Panc1 (cell line): ENCODE measurements at regions not wholly inside any gene's neighbourhood (a gene's known extent, or its start where the extent isn't known, plus 50 kb on each side); places are given as distances from the start of the nearest gene placed in this dataset.
"Not testable (repeated sequence)": the region's sequence is repeated elsewhere in the genome, so short reads cannot be mapped to it uniquely, and the experiment has no call there.

ENCODE experiments used
- CTCF ChIP-seq: fragments of 450-650 bp; IDR thresholded peaks from 2 replicates; pipeline ENCODE4 v1.5.1; 2017; ENCODE audit warnings: mild to moderate bottlenecking
- POLR2AphosphoS5 ChIP-seq: IDR thresholded peaks from 2 replicates; pipeline ENCODE4 v1.6.1; 2012; ENCODE audit warnings: mild to moderate bottlenecking, low read depth, low read length, moderate library complexity
- REST ChIP-seq, 2 experiments: IDR thresholded peaks; 2 replicates each; pipeline ENCODE4 v1.6.1; 2011 to 2012; ENCODE audit warnings: low read depth in 2 of 2, control low read depth in 1 of 2, low read length in 1 of 2, mild to moderate bottlenecking in 1 of 2, moderate library complexity in 1 of 2; ENCODE audit not compliant: insufficient read depth in 1 of 2
- SIN3A ChIP-seq: IDR thresholded peaks from 2 replicates; pipeline ENCODE4 v1.6.1; 2012; ENCODE audit warnings: low read depth, mild to moderate bottlenecking, low read length, moderate library complexity, borderline replicate concordance; ENCODE audit not compliant: insufficient read depth

GRCh38 chr1:112825563-112826216 lies 110.6 kb upstream of the PPM1J start:
- TF ChIP-seq CTCF; POLR2AphosphoS5; REST (IDR thresholded peaks at IDR 0.05; ENCODE audit: insufficient read depth in 1 of 2, low read depth in 2 of 2, low read length in 1 of 2); SIN3A: not testable (repeated sequence)
